ENCODE measurements at regions not wholly inside any gene's neighbourhood (a gene's known extent, or its start where the extent isn't known, plus 50 kb on each side); places are given as distances from the start of the nearest gene placed in this dataset.
"Not testable (repeated sequence)": the region's sequence is repeated elsewhere in the genome, so short reads cannot be mapped to it uniquely, and the experiment has no call there.

- not testable (repeated sequence) for DNase-seq
Observed at GRCh38 chr20:39957911-39958310, 731.1 kb downstream of the MAFB start.

- DNase-seq, result no peak
Observed at GRCh38 chr20:39954621-39955020, 734.4 kb downstream of the MAFB start.

- no peak for DNase-seq
Observed at GRCh38 chr20:39946931-39947330, 742.1 kb downstream of the MAFB start.

- no peak for DNase-seq
Observed at GRCh38 chr20:39946053-39946810, 742.8 kb downstream of the MAFB start.

GRCh38 chr20:39944861-39945260 lies 744.2 kb downstream of the MAFB start:
- DNase-seq, result no peak

- no peak for DNase-seq
Observed at GRCh38 chr20:39943336-39943735, 745.7 kb downstream of the MAFB start.

GRCh38 chr20:39941245-39941644 lies 747.8 kb downstream of the MAFB start:
- DNase-seq, result no peak

GRCh38 chr20:39939241-39939865 lies 749.7 kb downstream of the MAFB start:
- no peak for DNase-seq

GRCh38 chr20:39936401-39936800 lies 752.6 kb downstream of the MAFB start:
- no peak for DNase-seq

GRCh38 chr20:39935901-39936300 lies 753.1 kb downstream of the MAFB start:
- DNase-seq, result no peak

- DNase-seq, result no peak
Observed at GRCh38 chr20:39916236-39916765, 772.7 kb downstream of the MAFB start.

GRCh38 chr20:39913274-39913673 lies 775.8 kb downstream of the MAFB start:
- no peak for DNase-seq

GRCh38 chr20:39911497-39911896 lies 777.5 kb downstream of the MAFB start:
- DNase-seq, result no peak

- no peak for DNase-seq
Observed at GRCh38 chr20:39910536-39910935, 778.5 kb downstream of the MAFB start.

- DNase-seq, result no peak
Observed at GRCh38 chr20:39909447-39909846, 779.6 kb downstream of the MAFB start.

GRCh38 chr20:39904476-39905112 lies 784.4 kb downstream of the MAFB start:
- no peak for DNase-seq

GRCh38 chr20:39903806-39904465 lies 785.1 kb downstream of the MAFB start:
- no peak for DNase-seq

- DNase-seq, result no peak
Observed at GRCh38 chr20:39899881-39900280, 789.2 kb downstream of the MAFB start.

- no peak for DNase-seq
Observed at GRCh38 chr20:39898467-39898852, 790.6 kb downstream of the MAFB start.

GRCh38 chr20:39897781-39898466 lies 791.1 kb downstream of the MAFB start:
- DNase-seq, result no peak

- no peak for DNase-seq
Observed at GRCh38 chr20:39897058-39897457, 792.0 kb downstream of the MAFB start.

GRCh38 chr20:39894067-39894466 lies 795.0 kb downstream of the MAFB start:
- no peak for DNase-seq

Measured in NCI-H510A (cell line).